ENCODE measurements at regions not wholly inside any gene's neighbourhood (a gene's known extent, or its start where the extent isn't known, plus 50 kb on each side); places are given as distances from the start of the nearest gene placed in this dataset.

DNA sequence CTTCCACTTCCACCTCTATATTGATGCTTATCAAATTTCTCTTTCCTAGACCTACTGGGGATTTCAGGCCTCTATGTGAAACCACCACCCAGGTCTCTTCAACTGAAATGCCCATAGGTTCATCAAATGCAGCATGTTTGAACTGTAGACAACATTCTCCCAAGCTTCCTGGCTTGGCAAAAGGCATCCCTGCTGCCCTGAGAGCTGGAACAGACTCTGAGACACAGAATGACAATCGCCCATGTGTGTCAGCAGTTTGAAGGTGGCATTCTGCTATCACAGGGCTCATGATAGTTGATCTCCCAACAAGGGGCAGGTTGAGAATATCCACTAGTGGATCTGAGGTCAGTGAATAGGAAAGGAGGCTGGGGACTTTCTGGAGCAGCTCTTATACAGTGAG is 200.7 kb downstream of the RPLP1 start:
- Histone ChIP-seq H3K9me3 (ENCODE audit: control insufficient read depth, insufficient read depth, low read length) (no peaks in the 10 kb centered on the region), H3K27me3 (ENCODE audit: control insufficient read depth, insufficient read depth, low read length) (peaks cover 45% of the 10 kb centered on the region), H3K4me3 (ENCODE audit: low read depth, low read length) (no peak overlapping the region), H3K27ac (ENCODE audit: low read depth, low read length) (no peak overlapping the region)
- ChIA-PET POLR2A (no interaction called here), CTCF (no interaction called here)
- TF ChIP-seq, protein P1, sequence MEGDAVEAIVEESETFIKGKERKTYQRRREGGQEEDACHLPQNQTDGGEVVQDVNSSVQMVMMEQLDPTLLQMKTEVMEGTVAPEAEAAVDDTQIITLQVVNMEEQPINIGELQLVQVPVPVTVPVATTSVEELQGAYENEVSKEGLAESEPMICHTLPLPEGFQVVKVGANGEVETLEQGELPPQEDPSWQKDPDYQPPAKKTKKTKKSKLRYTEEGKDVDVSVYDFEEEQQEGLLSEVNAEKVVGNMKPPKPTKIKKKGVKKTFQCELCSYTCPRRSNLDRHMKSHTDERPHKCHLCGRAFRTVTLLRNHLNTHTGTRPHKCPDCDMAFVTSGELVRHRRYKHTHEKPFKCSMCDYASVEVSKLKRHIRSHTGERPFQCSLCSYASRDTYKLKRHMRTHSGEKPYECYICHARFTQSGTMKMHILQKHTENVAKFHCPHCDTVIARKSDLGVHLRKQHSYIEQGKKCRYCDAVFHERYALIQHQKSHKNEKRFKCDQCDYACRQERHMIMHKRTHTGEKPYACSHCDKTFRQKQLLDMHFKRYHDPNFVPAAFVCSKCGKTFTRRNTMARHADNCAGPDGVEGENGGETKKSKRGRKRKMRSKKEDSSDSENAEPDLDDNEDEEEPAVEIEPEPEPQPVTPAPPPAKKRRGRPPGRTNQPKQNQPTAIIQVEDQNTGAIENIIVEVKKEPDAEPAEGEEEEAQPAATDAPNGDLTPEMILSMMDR (IDR thresholded peaks at IDR 0.05; ENCODE audit: low read depth, low read length): no peak
- DNase-seq (ENCODE audit: low read depth, low spot score): no peak

DNA sequence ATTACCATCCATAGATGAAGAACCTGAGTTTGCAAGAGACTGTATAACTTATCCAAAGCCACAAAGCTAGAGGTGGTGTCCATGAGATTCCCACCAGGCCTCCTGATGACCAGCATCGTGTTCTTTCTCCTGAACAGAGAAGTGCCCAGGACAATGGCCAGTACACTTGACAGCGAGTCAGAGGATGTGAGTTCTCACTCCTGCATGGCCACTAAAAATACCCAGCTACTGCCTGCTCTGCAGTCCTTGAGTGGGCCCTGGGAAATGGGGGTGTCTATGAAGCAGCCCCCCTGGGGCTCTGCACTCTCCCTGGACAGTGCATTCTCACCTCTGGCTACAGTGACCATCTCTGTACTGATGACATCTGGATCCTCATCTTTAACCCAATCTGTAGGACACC is 201.2 kb downstream of the RPLP1 start:
- Histone ChIP-seq H3K9me3 (ENCODE audit: control insufficient read depth, insufficient read depth, low read length) (no peaks in the 10 kb centered on the region), H3K27ac (ENCODE audit: low read depth, low read length) (no peak overlapping the region), H3K4me3 (ENCODE audit: low read depth, low read length) (no peak overlapping the region), H3K27me3 (ENCODE audit: control insufficient read depth, insufficient read depth, low read length) (peaks cover 45% of the 10 kb centered on the region)
- TF ChIP-seq, protein P1 (IDR thresholded peaks at IDR 0.05; ENCODE audit: low read depth, low read length): no peak
- DNase-seq (ENCODE audit: low read depth, low spot score): no peak
- ChIA-PET POLR2A (no interaction called here), CTCF (no interaction called here)

DNA sequence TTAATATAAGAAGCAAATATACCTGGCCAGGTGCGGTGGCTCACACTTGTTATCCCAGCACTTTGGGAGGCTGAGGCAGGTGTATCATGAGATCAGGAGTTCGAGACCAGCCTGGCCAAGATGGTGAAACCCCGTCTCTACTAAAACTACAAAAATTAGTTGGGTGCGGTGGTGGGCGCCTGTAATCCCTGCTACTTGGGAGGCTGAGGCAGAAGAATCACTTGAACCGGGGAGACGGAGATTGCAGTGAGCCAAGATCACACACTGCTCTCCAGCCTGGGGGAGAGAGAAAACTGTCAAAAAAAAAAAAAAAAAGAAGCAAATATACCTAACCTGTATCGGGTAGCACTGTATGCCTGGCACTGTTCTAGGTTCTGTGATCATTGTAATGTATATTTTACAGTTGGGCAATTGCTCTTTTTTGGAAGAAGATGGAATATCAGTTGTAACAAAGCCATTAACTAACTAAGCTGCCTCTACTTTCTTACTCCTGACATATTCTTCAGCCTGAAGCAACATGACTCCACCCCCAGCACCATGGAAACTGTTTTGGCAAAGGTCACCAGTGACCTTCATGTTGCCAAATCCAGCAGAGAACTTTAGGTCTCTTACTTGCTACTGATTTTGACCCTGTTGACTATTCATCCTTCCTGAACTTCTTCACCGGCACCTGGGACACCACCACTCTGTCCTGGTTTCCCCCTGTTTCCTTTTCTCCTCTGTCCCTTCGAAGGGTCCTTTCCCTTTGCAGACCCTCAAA is 203.8 kb downstream of the RPLP1 start:
- no peak for DNase-seq (ENCODE audit: low read depth, low spot score)
- H3K9me3 ChIP-seq (ENCODE audit: control insufficient read depth, insufficient read depth, low read length): no peaks in the 10 kb centered on the region
- ChIA-PET POLR2A (no interaction called here), CTCF (no interaction called here)
- H3K27me3 ChIP-seq (ENCODE audit: control insufficient read depth, insufficient read depth, low read length): peaks cover 35% of the 10 kb centered on the region
- no peak overlapping the region for H3K27ac ChIP-seq (ENCODE audit: low read depth, low read length)
- TF ChIP-seq, protein P1 (IDR thresholded peaks at IDR 0.05; ENCODE audit: low read depth, low read length): no peak
- H3K4me3 ChIP-seq (ENCODE audit: low read depth, low read length): no peak overlapping the region

DNA sequence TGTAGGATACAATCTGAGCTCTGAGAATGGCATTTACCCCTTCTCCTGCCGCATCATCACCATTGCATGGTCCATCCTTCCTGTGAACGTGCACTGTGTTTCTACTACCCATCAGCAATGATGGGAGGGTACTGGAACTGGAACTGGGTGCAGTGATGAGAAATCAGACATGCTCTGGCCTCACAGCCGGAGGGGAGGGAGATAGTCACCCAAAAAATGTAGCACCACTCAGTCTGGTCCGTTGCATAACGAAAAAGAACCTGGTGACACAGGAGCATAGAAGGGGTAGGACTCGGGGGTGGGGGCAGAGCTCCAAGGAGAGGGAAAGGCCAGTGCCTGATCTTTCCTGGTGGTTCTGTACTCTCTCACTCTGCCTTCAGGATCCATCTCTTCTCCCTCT is 205.0 kb downstream of the RPLP1 start:
- DNase-seq (ENCODE audit: low read depth, low spot score): no peak
- TF ChIP-seq, protein P1 (IDR thresholded peaks at IDR 0.05; ENCODE audit: low read depth, low read length): no peak
- Histone ChIP-seq H3K27me3 (ENCODE audit: control insufficient read depth, insufficient read depth, low read length) (peaks cover 26% of the 10 kb centered on the region), H3K27ac (ENCODE audit: low read depth, low read length) (no peak overlapping the region), H3K4me3 (ENCODE audit: low read depth, low read length) (no peak overlapping the region), H3K9me3 (ENCODE audit: control insufficient read depth, insufficient read depth, low read length) (no peaks in the 10 kb centered on the region)
- CTCF ChIA-PET: no interaction called here
- POLR2A ChIA-PET: no interaction called here

DNA sequence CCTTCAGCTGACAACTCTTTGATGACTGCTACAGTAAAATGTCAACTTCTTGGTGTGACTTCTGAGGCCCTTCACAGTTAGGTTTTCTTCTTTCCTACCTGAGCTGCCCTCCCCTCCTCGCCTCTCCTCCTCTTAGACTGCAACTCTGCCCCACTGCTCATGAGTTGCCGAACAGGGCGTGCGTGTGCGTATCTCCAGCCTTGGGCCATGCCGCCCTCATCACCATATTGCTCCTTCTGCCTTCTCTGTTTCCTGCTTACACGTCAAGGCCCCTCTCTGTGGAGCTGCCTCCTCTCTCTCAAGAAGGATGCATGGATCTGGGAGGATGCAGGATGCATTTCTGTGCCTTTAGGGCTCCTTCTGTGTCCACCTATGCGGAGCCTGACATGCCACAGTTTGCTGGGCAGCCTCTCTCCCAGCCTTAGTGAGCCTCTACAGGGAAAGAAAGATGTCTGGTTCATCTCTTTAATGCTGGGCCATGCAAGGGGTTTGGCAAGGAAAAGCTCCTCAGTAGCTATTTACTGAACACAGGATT is 205.9 kb downstream of the RPLP1 start:
- Histone ChIP-seq H3K27me3 (ENCODE audit: control insufficient read depth, insufficient read depth, low read length) (peaks cover 34% of the 10 kb centered on the region), H3K4me3 (ENCODE audit: low read depth, low read length) (no peak overlapping the region)
- POLR2A ChIA-PET: no interaction called here

More for the DNA sequence above, 205.9 kb downstream of the RPLP1 start:
- Histone ChIP-seq H3K27ac (ENCODE audit: low read depth, low read length) (no peak overlapping the region), H3K9me3 (ENCODE audit: control insufficient read depth, insufficient read depth, low read length) (no peaks in the 10 kb centered on the region)
- CTCF ChIA-PET: no interaction called here
- no peak for DNase-seq (ENCODE audit: low read depth, low spot score)
- TF ChIP-seq, protein P1 (IDR thresholded peaks at IDR 0.05; ENCODE audit: low read depth, low read length): no peak

Measured in AG04450 (cell line).